IMR-90 (cell line): ENCODE measurements at regions not wholly inside any gene's neighbourhood (a gene's known extent, or its start where the extent isn't known, plus 50 kb on each side); places are given as distances from the start of the nearest gene placed in this dataset.

Source experiments
- ATAC-seq: fragments of 200-7000 bp; cut with Tn5 transposase; 2 replicates; pipeline ENCODE4 v1.9.1; 2020; ENCODE audit warnings: low read depth, mild to moderate bottlenecking, moderate library complexity
- BruUV-seq: library from RNA; stranded (reverse); fragments of 400-500 nt; replicated peaks from 2 replicates; lab custom pipeline; 2021; lab: Mats Ljungman, UMichigan
- CTCF ChIA-PET: fragments of 300-600 bp; formaldehyde crosslinking; extraction: SDS; loops from one replicate; lab custom pipeline; 2021; ENCODE audit warnings: antibody characterized with exemption; lab: Yijun Ruan, JAX
- POLR2A ChIA-PET: fragments of 300-600 bp; sonication (Branson Sonifier 250); formaldehyde crosslinking; loops from one replicate; lab custom pipeline; 2022; ENCODE audit warnings: antibody characterized with exemption; ENCODE audit not compliant: unreplicated experiment; lab: Charles Lee
- DNase-seq: peaks from one replicate; pipeline ENCODE4 v3.0.0; 2013
- H2AFZ ChIP-seq: replicated peaks from 2 replicates; pipeline ENCODE3; 2013; ENCODE audit warnings: low read length, mild to moderate bottlenecking; ENCODE audit not compliant: poor library complexity
- H2AK5ac ChIP-seq: 2 replicates; pipeline ENCODE4 v1.6.1; 2013; ENCODE audit warnings: low read depth, low read length, inconsistent platforms
- H2AK9ac ChIP-seq: replicated peaks from 2 replicates; pipeline ENCODE3; 2013; ENCODE audit warnings: mild to moderate bottlenecking, low read depth, low read length, moderate library complexity; ENCODE audit not compliant: poor library complexity
- H2BK120ac ChIP-seq: 2 replicates; pipeline ENCODE4 v1.6.1; 2013; ENCODE audit warnings: low read depth, low read length, inconsistent platforms
- H2BK15ac ChIP-seq: 3 replicates; pipeline ENCODE4 v1.6.1; 2013; ENCODE audit warnings: low read depth, low read length, inconsistent platforms
- H2BK20ac ChIP-seq: 2 replicates; pipeline ENCODE4 v1.6.1; 2013; ENCODE audit warnings: low read depth, mild to moderate bottlenecking, inconsistent platforms, low read length, moderate library complexity
- H2BK5ac ChIP-seq: 2 replicates; pipeline ENCODE4 v1.6.1; 2013; ENCODE audit warnings: mild to moderate bottlenecking, low read depth, low read length, inconsistent platforms; ENCODE audit not compliant: poor library complexity, severe bottlenecking
- H3K14ac ChIP-seq: replicated peaks from 2 replicates; pipeline ENCODE4 v1.6.1; 2013; ENCODE audit warnings: low read depth, low read length, inconsistent platforms
- H3K18ac ChIP-seq: 2 replicates; pipeline ENCODE4 v1.6.1; 2013; ENCODE audit warnings: low read depth, low read length, control low read depth
- H3K23ac ChIP-seq: 2 replicates; pipeline ENCODE4 v1.6.1; 2013; ENCODE audit warnings: low read depth, low read length, inconsistent platforms
- H3K27ac ChIP-seq: 2 replicates; pipeline ENCODE4 v1.5.1; 2013; ENCODE audit warnings: mild to moderate bottlenecking, control low read depth, low read length; ENCODE audit not compliant: insufficient read depth
- H3K27me3 ChIP-seq: 2 replicates; pipeline ENCODE4 v1.6.1; 2013; ENCODE audit warnings: low read length; ENCODE audit not compliant: control insufficient read depth, insufficient read depth
- H3K36me3 ChIP-seq: 2 replicates; pipeline ENCODE4 v1.6.1; 2013; ENCODE audit warnings: low read length, mixed read lengths; ENCODE audit not compliant: control insufficient read depth, insufficient read depth
- H3K4ac ChIP-seq: 2 replicates; pipeline ENCODE4 v1.6.1; 2013; ENCODE audit warnings: low read depth, low read length, inconsistent platforms
- H3K4me1 ChIP-seq: 2 replicates; pipeline ENCODE4 v1.6.1; 2013; ENCODE audit warnings: low read length, mixed read lengths; ENCODE audit not compliant: control insufficient read depth, insufficient read depth
- H3K4me2 ChIP-seq: 2 replicates; pipeline ENCODE4 v1.6.1; 2013; ENCODE audit warnings: low read depth, mild to moderate bottlenecking, control low read depth, low read length, moderate library complexity
- H3K4me3 ChIP-seq: 2 replicates; pipeline ENCODE4 v1.5.1; 2013; ENCODE audit warnings: low read depth, mild to moderate bottlenecking, control low read depth, low read length, moderate library complexity; ENCODE audit not compliant: insufficient read depth
- H3K56ac ChIP-seq: 2 replicates; pipeline ENCODE4 v1.6.1; 2013; ENCODE audit warnings: low read length, inconsistent platforms; ENCODE audit not compliant: insufficient read depth; ENCODE audit errors: extremely low read depth
- H3K79me1 ChIP-seq, 2 experiments: 2 replicates each; pipeline ENCODE4 v1.6.1; 2013; ENCODE audit warnings: low read length in 2 of 2, inconsistent platforms in 1 of 2, low read depth in 1 of 2
- H3K9ac ChIP-seq: 2 replicates; pipeline ENCODE4 v1.6.1; 2013; ENCODE audit warnings: low read depth, low read length, control low read depth
- H3K9me1 ChIP-seq: 2 replicates; pipeline ENCODE4 v1.6.1; 2013; ENCODE audit warnings: low read length, inconsistent platforms; ENCODE audit not compliant: insufficient read depth
- H3K9me3 ChIP-seq: 2 replicates; pipeline ENCODE4 v1.6.1; 2013; ENCODE audit warnings: low read length; ENCODE audit not compliant: control insufficient read depth, insufficient read depth
- H4K20me1 ChIP-seq: 2 replicates; pipeline ENCODE4 v1.6.1; 2013; ENCODE audit warnings: low read length, inconsistent platforms; ENCODE audit not compliant: insufficient read depth
- H4K5ac ChIP-seq: 2 replicates; pipeline ENCODE4 v1.6.1; 2013; ENCODE audit warnings: mild to moderate bottlenecking, low read depth, low read length, control low read depth
- H4K8ac ChIP-seq, 2 experiments: 2 replicates each; pipeline ENCODE4 v1.6.1; 2013; ENCODE audit warnings: low read depth in 2 of 2, low read length in 2 of 2, control low read depth in 1 of 2, inconsistent platforms in 1 of 2
- H4K91ac ChIP-seq: 2 replicates; pipeline ENCODE4 v1.6.1; 2013; ENCODE audit warnings: low read depth, low read length, inconsistent platforms; ENCODE audit not compliant: insufficient read depth
- CEBPB ChIP-seq: IDR thresholded peaks from 2 replicates; pipeline ENCODE4 v1.6.1; 2012; ENCODE audit warnings: low read depth, low read length, improper control_type of control experiment
- FOS ChIP-seq: fragments of 150-350 bp; IDR thresholded peaks from 2 replicates; pipeline ENCODE4 v1.6.1; 2016; ENCODE audit warnings: low read depth, low read length
- MAFK ChIP-seq: IDR thresholded peaks from 2 replicates; pipeline ENCODE4 v1.6.1; 2012; ENCODE audit warnings: low read depth, low read length, improper control_type of control experiment
- NFE2L2 ChIP-seq: fragments of 150-350 bp; IDR thresholded peaks from 2 replicates; pipeline ENCODE4 v1.6.1; 2016; ENCODE audit warnings: low read depth, mild to moderate bottlenecking, low read length
- POLR2A ChIP-seq: IDR thresholded peaks from 2 replicates; pipeline ENCODE4 v1.6.1; 2012; ENCODE audit warnings: mild to moderate bottlenecking, low read depth, low read length
- RFX5 ChIP-seq: IDR thresholded peaks from 2 replicates; pipeline ENCODE4 v1.8.0; 2012; ENCODE audit warnings: low read depth, mild to moderate bottlenecking, low read length, moderate library complexity
- SMC3 ChIP-seq: fragments of 150-350 bp; IDR thresholded peaks from 2 replicates; pipeline ENCODE4 v1.6.1; 2016; ENCODE audit warnings: low read depth, mild to moderate bottlenecking, antibody characterized with exemption, low read length, moderate library complexity
- WGBS, 2 experiments: methylation state at CpG; one replicate each; pipeline versions ENCODE4 v1.1.5 to v1.1.7; 2013; ENCODE audit warnings: missing lambda C conversion rate in 2 of 2; ENCODE audit not compliant: insufficient read length in 1 of 2; ENCODE audit errors: extremely low coverage in 2 of 2; 5-methylcytosine and 5-hydroxymethylcytosine counted together
- dilution Hi-C: fragments of 300-500 bp; cut with HindIII; formaldehyde crosslinking; loops from one replicate; pipeline ENCODE4 v1.14.3; 2018; ENCODE audit warnings: low sequenced_read_pairs; ENCODE audit not compliant: unreplicated experiment
- in situ Hi-C: fragments of 300-500 bp; cut with MboI; formaldehyde crosslinking; loops from 3 replicates; pipeline ENCODE4 v1.14.3; 2019; ENCODE audit warnings: low sequenced_read_pairs, inconsistent platforms, mixed read lengths
- intact Hi-C: fragments of 100-400 bp; cut with micrococcal nuclease; formaldehyde crosslinking; loops from 2 replicates; pipeline ENCODE4 v1.10.0; 2022
- TF ChIP-seq, protein P1 (sequence below): conservative IDR thresholded peaks from 2 replicates; pipeline ENCODE4 v1.5.1; 2012; ENCODE audit warnings: mild to moderate bottlenecking, low read depth, low read length, improper control_type of control experiment
- TF ChIP-seq, protein P2 (sequence below): fragments of 150-350 bp; IDR thresholded peaks from 2 replicates; pipeline ENCODE4 v1.6.1; 2016; ENCODE audit warnings: low read depth, mild to moderate bottlenecking, low read length, moderate library complexity, borderline replicate concordance

DNA sequence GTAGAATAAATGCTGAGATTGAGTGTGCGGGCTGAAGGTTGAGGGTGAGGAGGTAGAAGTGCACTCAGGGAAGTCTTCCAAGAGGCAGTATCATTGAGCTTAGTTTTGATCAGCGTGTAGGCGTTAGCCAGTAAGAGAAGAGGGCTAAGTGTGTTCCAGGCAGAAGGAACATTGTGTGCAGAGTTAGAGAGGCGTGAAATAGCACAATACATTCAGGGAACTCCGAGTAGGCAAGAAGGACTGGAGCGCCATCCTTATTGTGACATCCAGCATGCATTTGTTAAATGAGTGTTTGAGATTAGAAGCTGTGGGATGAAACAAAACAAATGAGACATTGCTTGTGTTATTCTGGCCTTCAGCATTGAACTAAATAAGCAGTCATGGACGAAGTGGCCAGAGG, 140.9 kb upstream of the MKLN1 start:
- H4K20me1 ChIP-seq = no peaks in the 10 kb centered on the region
- no peak overlapping the region for H3K27ac ChIP-seq
- DNase-seq (no peak), ATAC-seq (no peak)
- no peak overlapping the region for H3K4me2 ChIP-seq
- H2BK120ac ChIP-seq = no peak overlapping the region; the same call in 1 of the 2 replicates
- peaks cover 3% of the 10 kb centered on the region; the same call in 1 of the 2 replicates for H3K9me1 ChIP-seq
- H4K5ac ChIP-seq = no peak overlapping the region
- H3K14ac ChIP-seq = no peak overlapping the region
- H3K4ac ChIP-seq = no peak overlapping the region
- no peaks in the 10 kb centered on the region for H3K79me1 ChIP-seq
- H3K23ac ChIP-seq = no peak overlapping the region
- H3K56ac ChIP-seq = no peak overlapping the region
- intact Hi-C loops (no loop called here), dilution Hi-C loops (no loop called here), in situ Hi-C loops (no loop called here)
- H3K27me3 ChIP-seq = no peaks in the 10 kb centered on the region
- H3K36me3 ChIP-seq = no peaks in the 10 kb centered on the region
- no peak overlapping the region for H3K4me3 ChIP-seq
- H2BK20ac ChIP-seq = peak overlapping the region; percentile 17; the same call in 1 of the 2 replicates
- ChIA-PET POLR2A (no interaction called here), CTCF (no interaction called here)
- H2BK5ac ChIP-seq = no peak overlapping the region
- no peak overlapping the region for H2AK9ac ChIP-seq
- TF ChIP-seq, protein P1, sequence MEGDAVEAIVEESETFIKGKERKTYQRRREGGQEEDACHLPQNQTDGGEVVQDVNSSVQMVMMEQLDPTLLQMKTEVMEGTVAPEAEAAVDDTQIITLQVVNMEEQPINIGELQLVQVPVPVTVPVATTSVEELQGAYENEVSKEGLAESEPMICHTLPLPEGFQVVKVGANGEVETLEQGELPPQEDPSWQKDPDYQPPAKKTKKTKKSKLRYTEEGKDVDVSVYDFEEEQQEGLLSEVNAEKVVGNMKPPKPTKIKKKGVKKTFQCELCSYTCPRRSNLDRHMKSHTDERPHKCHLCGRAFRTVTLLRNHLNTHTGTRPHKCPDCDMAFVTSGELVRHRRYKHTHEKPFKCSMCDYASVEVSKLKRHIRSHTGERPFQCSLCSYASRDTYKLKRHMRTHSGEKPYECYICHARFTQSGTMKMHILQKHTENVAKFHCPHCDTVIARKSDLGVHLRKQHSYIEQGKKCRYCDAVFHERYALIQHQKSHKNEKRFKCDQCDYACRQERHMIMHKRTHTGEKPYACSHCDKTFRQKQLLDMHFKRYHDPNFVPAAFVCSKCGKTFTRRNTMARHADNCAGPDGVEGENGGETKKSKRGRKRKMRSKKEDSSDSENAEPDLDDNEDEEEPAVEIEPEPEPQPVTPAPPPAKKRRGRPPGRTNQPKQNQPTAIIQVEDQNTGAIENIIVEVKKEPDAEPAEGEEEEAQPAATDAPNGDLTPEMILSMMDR = no peak
- TF ChIP-seq RFX5 (no peak), CEBPB (no peak), FOS (no peak), MAFK (no peak), POLR2A (no peak), NFE2L2 (no peak), SMC3 (no peak)
- TF ChIP-seq, protein P2, sequence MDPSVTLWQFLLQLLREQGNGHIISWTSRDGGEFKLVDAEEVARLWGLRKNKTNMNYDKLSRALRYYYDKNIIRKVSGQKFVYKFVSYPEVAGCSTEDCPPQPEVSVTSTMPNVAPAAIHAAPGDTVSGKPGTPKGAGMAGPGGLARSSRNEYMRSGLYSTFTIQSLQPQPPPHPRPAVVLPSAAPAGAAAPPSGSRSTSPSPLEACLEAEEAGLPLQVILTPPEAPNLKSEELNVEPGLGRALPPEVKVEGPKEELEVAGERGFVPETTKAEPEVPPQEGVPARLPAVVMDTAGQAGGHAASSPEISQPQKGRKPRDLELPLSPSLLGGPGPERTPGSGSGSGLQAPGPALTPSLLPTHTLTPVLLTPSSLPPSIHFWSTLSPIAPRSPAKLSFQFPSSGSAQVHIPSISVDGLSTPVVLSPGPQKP = no peak
- no TSS peak for BruUV-seq
- no peak overlapping the region for H3K9ac ChIP-seq
- 0 out of 2 replicates have a peak, but pooled peaks cover 3% of the 10 kb centered on the region for H3K4me1 ChIP-seq
- no peak overlapping the region for H4K91ac ChIP-seq
- no peak overlapping the region; the same call in 1 of the 2 replicates for H3K18ac ChIP-seq
- H2BK15ac ChIP-seq = no peak overlapping the region
- peak overlapping the region; percentile 59 for H2AK5ac ChIP-seq
- H2AFZ ChIP-seq = no peak overlapping the region
- H4K8ac ChIP-seq = no peak overlapping the region
- WGBS, 2 experiments = 100% methylated on average over 2 of the region's 7 CpGs; no CpG with 5 or more reads in 1 of the 2 experiments
- peaks cover 1% of the 10 kb centered on the region; the same call in 1 of the 2 replicates for H3K9me3 ChIP-seq
